Calu3 (cell line): ENCODE measurements at regions not wholly inside any gene's neighbourhood (a gene's known extent, or its start where the extent isn't known, plus 50 kb on each side); places are given as distances from the start of the nearest gene placed in this dataset.

Experiments used
- BruUV-seq: library from RNA; stranded (reverse); fragments of 400-500 nt; replicated peaks from 2 replicates; lab custom pipeline; 2021; lab: Mats Ljungman, UMichigan
- CTCF ChIA-PET: fragments of 300-600 bp; sonication (Branson Sonifier 250); formaldehyde crosslinking; loops from one replicate; lab custom pipeline; 2022; ENCODE audit warnings: antibody characterized with exemption; lab: Charles Lee
- DNase-seq: peaks from one replicate; pipeline ENCODE4 v3.0.0; 2022
- H3K27ac Mint-ChIP-seq: one replicate; pipeline ENCODE4 v1.8.0; 2022; ENCODE audit warnings: mixed read lengths; ENCODE audit not compliant: unreplicated experiment
- H3K27me3 Mint-ChIP-seq: one replicate; pipeline ENCODE4 v1.8.0; 2022; ENCODE audit warnings: mixed read lengths; ENCODE audit not compliant: unreplicated experiment
- H3K36me3 Mint-ChIP-seq: one replicate; pipeline ENCODE4 v1.8.0; 2022; ENCODE audit warnings: mild to moderate bottlenecking, moderate library complexity, mixed read lengths; ENCODE audit not compliant: insufficient read depth, unreplicated experiment
- H3K4me1 Mint-ChIP-seq: one replicate; pipeline ENCODE4 v1.8.0; 2022; ENCODE audit warnings: mild to moderate bottlenecking, low read depth, mixed read lengths; ENCODE audit not compliant: unreplicated experiment
- H3K4me3 Mint-ChIP-seq: one replicate; pipeline ENCODE4 v1.8.0; 2022; ENCODE audit warnings: mild to moderate bottlenecking, low read depth, moderate library complexity, mixed read lengths; ENCODE audit not compliant: unreplicated experiment
- H3K9me3 Mint-ChIP-seq: one replicate; pipeline ENCODE4 v1.8.0; 2022; ENCODE audit warnings: low read depth, mixed read lengths; ENCODE audit not compliant: unreplicated experiment
- CTCF ChIP-seq: fragments of 200-600 bp; IDR thresholded peaks from one replicate; pipeline ENCODE4 v1.8.0; 2022; ENCODE audit warnings: antibody characterized with exemption; ENCODE audit not compliant: unreplicated experiment
- intact Hi-C: fragments of 100-400 bp; cut with micrococcal nuclease; formaldehyde crosslinking; loops from one replicate; pipeline ENCODE4 v1.10.0; 2022; ENCODE audit not compliant: unreplicated experiment

GRCh38 chr5:68418680-68419079 is 203.1 kb downstream of the PIK3R1 start:
- no peak for TF ChIP-seq CTCF
- Mint-ChIP-seq H3K27me3 (no peaks in the 10 kb centered on the region), H3K4me3 (no peak overlapping the region), H3K9me3 (peaks cover 4% of the 10 kb centered on the region), H3K27ac (no peak overlapping the region), H3K36me3 (no peaks in the 10 kb centered on the region), H3K4me1 (peaks cover 36% of the 10 kb centered on the region)
- no TSS peak for BruUV-seq
- intact Hi-C loops: no loop called here
- CTCF ChIA-PET: no interaction called here
- no peak for DNase-seq

DNA sequence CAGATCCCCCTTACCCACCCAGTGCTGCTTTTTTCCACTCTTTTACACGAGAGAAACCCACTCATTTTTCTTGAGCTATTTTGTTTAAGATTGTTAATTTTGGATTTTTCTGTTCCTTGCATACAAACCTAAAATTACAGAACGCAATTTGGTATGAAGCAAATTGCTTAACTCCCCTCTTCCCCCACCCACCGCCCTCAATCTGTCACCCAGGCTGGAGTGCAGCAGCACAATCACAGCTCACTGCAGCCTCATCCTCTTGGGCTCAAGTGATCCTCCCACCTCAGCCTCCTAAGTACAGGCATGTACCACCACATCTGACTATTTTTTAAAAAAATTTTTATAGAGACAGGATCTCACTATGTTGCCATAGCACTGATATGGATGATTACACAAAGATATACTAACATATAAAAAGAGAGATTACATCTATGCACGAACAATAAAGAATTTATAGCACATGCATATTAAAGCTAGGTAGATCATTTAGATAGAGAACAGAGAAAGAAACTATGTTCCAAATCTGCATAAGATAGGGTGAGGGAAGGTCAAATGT is 203.6 kb downstream of the PIK3R1 start:
- CTCF ChIA-PET: interaction anchor here (1.1 kb wide), 1 partner anchor 26 kb away, joined by 3 read pairs; no protein-coding TSS in a partner anchor
- peaks cover 39% of the 10 kb centered on the region for H3K4me1 Mint-ChIP-seq
- no peaks in the 10 kb centered on the region for H3K27me3 Mint-ChIP-seq
- DNase-seq: no peak
- H3K4me3 Mint-ChIP-seq: no peak overlapping the region
- H3K27ac Mint-ChIP-seq: no peak overlapping the region
- peaks cover 4% of the 10 kb centered on the region for H3K9me3 Mint-ChIP-seq
- no peak for TF ChIP-seq CTCF
- intact Hi-C loops: no loop called here
- BruUV-seq: no TSS peak
- no peaks in the 10 kb centered on the region for H3K36me3 Mint-ChIP-seq

DNA sequence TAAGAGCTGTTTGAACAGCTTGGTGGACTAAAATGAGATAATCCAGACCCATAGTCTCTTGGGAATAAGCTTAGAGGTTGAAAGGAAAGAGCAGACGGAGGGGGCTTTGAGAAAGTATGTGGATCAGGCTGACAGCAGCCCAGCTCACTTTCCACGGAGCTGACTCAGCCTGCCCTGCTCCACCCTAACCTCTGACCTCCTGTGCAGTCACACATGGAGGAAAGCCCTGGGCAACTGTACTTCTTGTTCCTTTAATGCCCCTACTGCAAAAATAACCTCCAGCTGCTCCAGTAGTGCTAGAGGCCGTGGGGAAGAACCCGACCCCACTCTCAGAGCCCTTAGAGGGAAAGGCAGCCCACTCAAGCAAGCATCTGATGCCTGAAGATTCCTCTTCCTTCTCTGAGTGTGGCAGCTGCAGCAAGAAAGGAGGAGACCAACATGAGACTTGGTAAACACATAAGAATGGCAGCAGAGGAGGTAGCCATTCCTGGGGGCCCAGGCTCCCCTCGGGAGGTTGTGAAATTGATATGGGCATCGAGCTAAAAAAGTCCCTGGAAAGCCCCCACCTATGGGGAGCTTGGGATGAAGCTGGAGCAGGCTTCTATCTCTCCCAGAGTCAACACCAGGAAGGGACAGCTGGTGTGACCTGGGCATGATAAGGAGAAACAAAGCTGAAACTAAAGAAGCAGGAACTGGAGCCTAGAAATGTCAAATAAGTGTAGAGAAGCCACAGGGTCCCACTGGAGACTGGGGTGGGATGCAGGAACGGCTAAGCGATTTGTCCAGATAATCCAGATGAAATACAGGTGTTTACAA is 204.3 kb downstream of the PIK3R1 start:
- DNase-seq: no peak
- Mint-ChIP-seq H3K27ac (no peak overlapping the region), H3K9me3 (peaks cover 4% of the 10 kb centered on the region), H3K4me1 (peaks cover 45% of the 10 kb centered on the region), H3K27me3 (no peaks in the 10 kb centered on the region), H3K36me3 (no peaks in the 10 kb centered on the region), H3K4me3 (no peak overlapping the region)
- no peak for TF ChIP-seq CTCF
- CTCF ChIA-PET: interaction anchor here (1.1 kb wide), 1 partner anchor 25 kb away, joined by 3 read pairs; no protein-coding TSS in a partner anchor
- intact Hi-C loops: no loop called here
- no TSS peak for BruUV-seq

GRCh38 chr5:68420476-68421344 is 205.2 kb downstream of the PIK3R1 start:
- TF ChIP-seq CTCF: no peak
- Mint-ChIP-seq H3K36me3 (no peaks in the 10 kb centered on the region), H3K27me3 (no peaks in the 10 kb centered on the region), H3K9me3 (peaks cover 4% of the 10 kb centered on the region), H3K4me3 (no peak overlapping the region), H3K27ac (no peak overlapping the region), H3K4me1 (peaks cover 52% of the 10 kb centered on the region)
- intact Hi-C loops: no loop called here
- DNase-seq: no peak
- CTCF ChIA-PET: no interaction called here
- no TSS peak for BruUV-seq
